AG10803 (cell line): ENCODE measurements at regions not wholly inside any gene's neighbourhood (a gene's known extent, or its start where the extent isn't known, plus 50 kb on each side); places are given as distances from the start of the nearest gene placed in this dataset.

Experiments
- DNase-seq: peaks from one replicate; pipeline ENCODE4 v3.0.0; 2010; ENCODE audit warnings: low read depth
- H3K4me3 ChIP-seq: 2 replicates; pipeline ENCODE4 v1.5.1; 2011; ENCODE audit warnings: mild to moderate bottlenecking, low read length, control low read depth
- TF ChIP-seq, protein P1 (sequence below): conservative IDR thresholded peaks from 2 replicates; pipeline ENCODE4 v1.5.1; 2011; ENCODE audit warnings: mild to moderate bottlenecking, low read length, control low read depth, inconsistent platforms

- TF ChIP-seq, protein P1, sequence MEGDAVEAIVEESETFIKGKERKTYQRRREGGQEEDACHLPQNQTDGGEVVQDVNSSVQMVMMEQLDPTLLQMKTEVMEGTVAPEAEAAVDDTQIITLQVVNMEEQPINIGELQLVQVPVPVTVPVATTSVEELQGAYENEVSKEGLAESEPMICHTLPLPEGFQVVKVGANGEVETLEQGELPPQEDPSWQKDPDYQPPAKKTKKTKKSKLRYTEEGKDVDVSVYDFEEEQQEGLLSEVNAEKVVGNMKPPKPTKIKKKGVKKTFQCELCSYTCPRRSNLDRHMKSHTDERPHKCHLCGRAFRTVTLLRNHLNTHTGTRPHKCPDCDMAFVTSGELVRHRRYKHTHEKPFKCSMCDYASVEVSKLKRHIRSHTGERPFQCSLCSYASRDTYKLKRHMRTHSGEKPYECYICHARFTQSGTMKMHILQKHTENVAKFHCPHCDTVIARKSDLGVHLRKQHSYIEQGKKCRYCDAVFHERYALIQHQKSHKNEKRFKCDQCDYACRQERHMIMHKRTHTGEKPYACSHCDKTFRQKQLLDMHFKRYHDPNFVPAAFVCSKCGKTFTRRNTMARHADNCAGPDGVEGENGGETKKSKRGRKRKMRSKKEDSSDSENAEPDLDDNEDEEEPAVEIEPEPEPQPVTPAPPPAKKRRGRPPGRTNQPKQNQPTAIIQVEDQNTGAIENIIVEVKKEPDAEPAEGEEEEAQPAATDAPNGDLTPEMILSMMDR = no peak
- DNase-seq = no peak
- H3K4me3 ChIP-seq = no peak overlapping the region
These were observed 190.2 kb upstream of the KCNJ16 start for GRCh38 chr17:69884846-69885245.

GRCh38 chr17:69898601-69899000, 176.4 kb upstream of the KCNJ16 start:
- H3K4me3 ChIP-seq = no peak overlapping the region
- TF ChIP-seq, protein P1 = no peak
- DNase-seq = peak; percentile 76

GRCh38 chr17:69900101-69900500, 174.9 kb upstream of the KCNJ16 start:
- no peak for DNase-seq
- TF ChIP-seq, protein P1 = no peak

DNA sequence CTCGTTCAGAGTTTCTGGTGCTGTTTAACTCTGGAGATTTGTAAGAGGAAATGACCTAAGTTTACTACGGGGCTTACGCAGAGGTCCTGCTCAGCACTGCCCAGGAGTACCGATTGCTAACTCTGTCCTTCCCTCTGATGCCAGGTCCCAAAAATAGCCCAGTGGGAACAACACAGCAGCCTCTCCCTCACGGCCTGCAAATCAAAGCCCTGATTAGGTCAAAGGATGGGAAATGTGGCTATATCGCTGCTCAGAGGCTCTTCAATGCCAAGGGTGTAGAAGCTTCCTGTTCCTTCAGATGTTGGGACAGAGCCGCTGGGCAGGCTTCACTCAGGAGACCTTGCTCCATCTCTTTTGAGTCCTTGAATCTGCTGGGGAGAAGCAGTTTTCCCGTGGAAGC, 174.2 kb upstream of the KCNJ16 start:
- no peak for DNase-seq
- no peak overlapping the region for H3K4me3 ChIP-seq
- TF ChIP-seq, protein P1 = no peak

More at GRCh38 chr17:69900101-69900500, 174.9 kb upstream of the KCNJ16 start:
- H3K4me3 ChIP-seq = no peak overlapping the region

- TF ChIP-seq, protein P1 = no peak
- no peak overlapping the region for H3K4me3 ChIP-seq
- no peak for DNase-seq
These were observed 168.7 kb upstream of the KCNJ16 start for GRCh38 chr17:69906306-69906705.

- TF ChIP-seq, protein P1 = no peak
- H3K4me3 ChIP-seq = no peak overlapping the region
These were observed 167.7 kb upstream of the KCNJ16 start for GRCh38 chr17:69907132-69907847.

GRCh38 chr17:69908626-69909368, 166.2 kb upstream of the KCNJ16 start:
- H3K4me3 ChIP-seq = no peak overlapping the region
- DNase-seq = peak; percentile 66
- TF ChIP-seq, protein P1 = no peak

More at GRCh38 chr17:69907132-69907847, 167.7 kb upstream of the KCNJ16 start:
- no peak for DNase-seq
